ENCODE measurements at regions not wholly inside any gene's neighbourhood (a gene's known extent, or its start where the extent isn't known, plus 50 kb on each side); places are given as distances from the start of the nearest gene placed in this dataset.

DNA sequence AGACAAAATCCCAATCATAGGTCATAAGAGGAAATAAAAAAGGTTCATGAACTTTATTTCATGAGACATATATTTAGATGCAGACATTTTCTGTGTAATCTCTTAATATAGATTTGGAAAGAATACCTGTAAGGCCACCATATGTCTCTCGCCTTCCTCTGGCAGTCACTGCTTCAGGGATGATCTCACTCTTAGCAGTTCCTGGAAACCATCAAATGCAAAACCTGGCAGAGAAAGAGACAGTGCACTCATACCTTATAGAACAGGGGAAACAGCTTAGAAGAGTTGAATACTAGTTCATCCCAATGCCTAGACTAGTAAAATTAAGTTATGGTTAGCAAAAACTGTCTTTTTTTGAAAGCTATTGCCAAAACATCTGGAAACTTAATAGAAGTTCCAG lies 243.3 kb downstream of the GASK1B start:
- no peaks in the 10 kb centered on the region for H3K4me1 Mint-ChIP-seq
- Histone ChIP-seq H3F3A (replicated peaks; ENCODE audit: low read depth) (no peaks in the 10 kb centered on the region), H3K4me3 (no peak overlapping the region), H3K4me2 (no peak overlapping the region), H3K36me3 (ENCODE audit: insufficient read depth) (peaks cover 7% of the 10 kb centered on the region; the same call in 1 of the 2 replicates), H3K4me1 (ENCODE audit: insufficient read depth) (no peaks in the 10 kb centered on the region), H4K20me1 (replicated peaks; ENCODE audit: insufficient read depth) (no peaks in the 10 kb centered on the region), H3K79me2 (replicated peaks; ENCODE audit: insufficient read depth) (no peaks in the 10 kb centered on the region), H3K27ac (ENCODE audit: low read depth) (no peak overlapping the region), H2AFZ (no peak overlapping the region), H3K9me2 (ENCODE audit: insufficient read depth) (peaks cover 4% of the 10 kb centered on the region; the same call in 1 of the 2 replicates), H3K27me3 (ENCODE audit: insufficient read depth) (no peaks in the 10 kb centered on the region)
- TF ChIP-seq, protein P1, sequence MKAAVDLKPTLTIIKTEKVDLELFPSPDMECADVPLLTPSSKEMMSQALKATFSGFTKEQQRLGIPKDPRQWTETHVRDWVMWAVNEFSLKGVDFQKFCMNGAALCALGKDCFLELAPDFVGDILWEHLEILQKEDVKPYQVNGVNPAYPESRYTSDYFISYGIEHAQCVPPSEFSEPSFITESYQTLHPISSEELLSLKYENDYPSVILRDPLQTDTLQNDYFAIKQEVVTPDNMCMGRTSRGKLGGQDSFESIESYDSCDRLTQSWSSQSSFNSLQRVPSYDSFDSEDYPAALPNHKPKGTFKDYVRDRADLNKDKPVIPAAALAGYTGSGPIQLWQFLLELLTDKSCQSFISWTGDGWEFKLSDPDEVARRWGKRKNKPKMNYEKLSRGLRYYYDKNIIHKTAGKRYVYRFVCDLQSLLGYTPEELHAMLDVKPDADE (IDR thresholded peaks at IDR 0.05) = no peak
- TF ChIP-seq JUNB (IDR thresholded peaks at IDR 0.05; ENCODE audit: unreplicated experiment) = no peak
- H3K9me3 Mint-ChIP-seq = peaks cover 23% of the 10 kb centered on the region; the same call in 2 of the 3 replicates
- H3K27me3 Mint-ChIP-seq (ENCODE audit: insufficient read depth, low read depth, poor library complexity) = no peaks in the 10 kb centered on the region
- no peak overlapping the region for H3K4me3 Mint-ChIP-seq
- no peak overlapping the region for H3K27ac Mint-ChIP-seq
- H3K36me3 Mint-ChIP-seq (ENCODE audit: low read depth) = peaks cover 9% of the 10 kb centered on the region; the same call in 2 of the 3 replicates
- ATAC-seq (no peak), DNase-seq (ENCODE audit: low spot score) (no peak)

DNA sequence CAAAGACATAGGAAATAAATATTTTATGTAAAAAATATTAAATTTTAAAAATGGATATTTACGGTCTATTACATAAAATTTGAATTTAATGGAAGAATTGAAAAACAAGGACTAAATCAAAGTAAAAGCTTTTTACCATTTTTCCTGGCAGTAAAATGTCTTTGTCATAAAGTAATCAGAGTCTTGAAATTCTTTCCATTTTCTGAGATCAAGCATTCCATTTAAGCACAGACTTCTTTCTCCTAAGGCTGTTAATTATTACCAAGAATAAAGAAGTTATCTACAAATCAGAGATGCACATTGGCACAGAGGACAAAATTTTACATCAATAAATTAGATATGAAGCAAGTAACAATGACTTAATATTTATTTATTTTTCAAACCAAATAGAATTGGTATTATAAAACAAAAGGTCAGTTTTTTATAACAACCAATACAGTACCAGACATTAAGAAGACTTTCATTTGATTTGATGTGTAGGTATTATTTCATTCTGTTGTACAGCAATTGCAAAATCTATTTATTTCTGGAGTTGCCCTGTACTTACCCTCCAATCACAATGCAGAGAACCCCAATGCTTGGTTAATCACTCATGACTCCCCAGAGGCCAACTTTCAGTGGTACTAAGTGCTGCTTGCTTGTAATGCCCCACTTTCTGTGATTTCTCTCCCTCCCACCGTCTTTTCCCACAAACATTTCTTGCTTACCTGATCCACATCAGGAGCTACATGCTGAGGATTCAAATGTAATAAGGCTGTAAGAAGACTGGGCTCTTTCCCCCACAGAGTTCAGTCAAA lies 254.6 kb downstream of the GASK1B start:
- H3K4me2 ChIP-seq = no peak overlapping the region
- no peak overlapping the region for H3K4me3 ChIP-seq
- TF ChIP-seq CREB1 (CRISPR knock-in tag; IDR thresholded peaks at IDR 0.05; ENCODE audit: low read depth) = no peak
- TF ChIP-seq, protein P2, sequence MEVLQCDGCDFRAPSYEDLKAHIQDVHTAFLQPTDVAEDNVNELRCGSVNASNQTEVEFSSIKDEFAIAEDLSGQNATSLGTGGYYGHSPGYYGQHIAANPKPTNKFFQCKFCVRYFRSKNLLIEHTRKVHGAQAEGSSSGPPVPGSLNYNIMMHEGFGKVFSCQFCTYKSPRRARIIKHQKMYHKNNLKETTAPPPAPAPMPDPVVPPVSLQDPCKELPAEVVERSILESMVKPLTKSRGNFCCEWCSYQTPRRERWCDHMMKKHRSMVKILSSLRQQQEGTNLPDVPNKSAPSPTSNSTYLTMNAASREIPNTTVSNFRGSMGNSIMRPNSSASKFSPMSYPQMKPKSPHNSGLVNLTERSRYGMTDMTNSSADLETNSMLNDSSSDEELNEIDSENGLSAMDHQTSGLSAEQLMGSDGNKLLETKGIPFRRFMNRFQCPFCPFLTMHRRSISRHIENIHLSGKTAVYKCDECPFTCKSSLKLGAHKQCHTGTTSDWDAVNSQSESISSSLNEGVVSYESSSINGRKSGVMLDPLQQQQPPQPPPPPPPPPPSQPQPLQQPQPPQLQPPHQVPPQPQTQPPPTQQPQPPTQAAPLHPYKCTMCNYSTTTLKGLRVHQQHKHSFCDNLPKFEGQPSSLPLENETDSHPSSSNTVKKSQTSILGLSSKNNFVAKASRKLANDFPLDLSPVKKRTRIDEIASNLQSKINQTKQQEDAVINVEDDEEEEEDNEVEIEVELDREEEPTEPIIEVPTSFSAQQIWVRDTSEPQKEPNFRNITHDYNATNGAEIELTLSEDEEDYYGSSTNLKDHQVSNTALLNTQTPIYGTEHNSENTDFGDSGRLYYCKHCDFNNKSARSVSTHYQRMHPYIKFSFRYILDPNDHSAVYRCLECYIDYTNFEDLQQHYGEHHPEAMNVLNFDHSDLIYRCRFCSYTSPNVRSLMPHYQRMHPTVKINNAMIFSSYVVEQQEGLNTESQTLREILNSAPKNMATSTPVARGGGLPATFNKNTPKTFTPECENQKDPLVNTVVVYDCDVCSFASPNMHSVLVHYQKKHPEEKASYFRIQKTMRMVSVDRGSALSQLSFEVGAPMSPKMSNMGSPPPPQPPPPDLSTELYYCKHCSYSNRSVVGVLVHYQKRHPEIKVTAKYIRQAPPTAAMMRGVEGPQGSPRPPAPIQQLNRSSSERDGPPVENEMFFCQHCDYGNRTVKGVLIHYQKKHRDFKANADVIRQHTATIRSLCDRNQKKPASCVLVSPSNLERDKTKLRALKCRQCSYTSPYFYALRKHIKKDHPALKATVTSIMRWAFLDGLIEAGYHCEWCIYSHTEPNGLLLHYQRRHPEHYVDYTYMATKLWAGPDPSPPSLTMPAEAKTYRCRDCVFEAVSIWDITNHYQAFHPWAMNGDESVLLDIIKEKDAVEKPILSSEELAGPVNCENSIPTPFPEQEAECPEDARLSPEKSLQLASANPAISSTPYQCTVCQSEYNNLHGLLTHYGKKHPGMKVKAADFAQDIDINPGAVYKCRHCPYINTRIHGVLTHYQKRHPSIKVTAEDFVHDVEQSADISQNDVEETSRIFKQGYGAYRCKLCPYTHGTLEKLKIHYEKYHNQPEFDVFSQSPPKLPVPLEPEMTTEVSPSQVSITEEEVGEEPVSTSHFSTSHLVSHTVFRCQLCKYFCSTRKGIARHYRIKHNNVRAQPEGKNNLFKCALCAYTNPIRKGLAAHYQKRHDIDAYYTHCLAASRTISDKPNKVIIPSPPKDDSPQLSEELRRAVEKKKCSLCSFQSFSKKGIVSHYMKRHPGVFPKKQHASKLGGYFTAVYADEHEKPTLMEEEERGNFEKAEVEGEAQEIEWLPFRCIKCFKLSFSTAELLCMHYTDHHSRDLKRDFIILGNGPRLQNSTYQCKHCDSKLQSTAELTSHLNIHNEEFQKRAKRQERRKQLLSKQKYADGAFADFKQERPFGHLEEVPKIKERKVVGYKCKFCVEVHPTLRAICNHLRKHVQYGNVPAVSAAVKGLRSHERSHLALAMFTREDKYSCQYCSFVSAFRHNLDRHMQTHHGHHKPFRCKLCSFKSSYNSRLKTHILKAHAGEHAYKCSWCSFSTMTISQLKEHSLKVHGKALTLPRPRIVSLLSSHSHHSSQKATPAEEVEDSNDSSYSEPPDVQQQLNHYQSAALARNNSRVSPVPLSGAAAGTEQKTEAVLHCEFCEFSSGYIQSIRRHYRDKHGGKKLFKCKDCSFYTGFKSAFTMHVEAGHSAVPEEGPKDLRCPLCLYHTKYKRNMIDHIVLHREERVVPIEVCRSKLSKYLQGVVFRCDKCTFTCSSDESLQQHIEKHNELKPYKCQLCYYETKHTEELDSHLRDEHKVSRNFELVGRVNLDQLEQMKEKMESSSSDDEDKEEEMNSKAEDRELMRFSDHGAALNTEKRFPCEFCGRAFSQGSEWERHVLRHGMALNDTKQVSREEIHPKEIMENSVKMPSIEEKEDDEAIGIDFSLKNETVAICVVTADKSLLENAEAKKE (CRISPR knock-in tag; IDR thresholded peaks at IDR 0.05) = no peak
- TF ChIP-seq, protein P3, sequence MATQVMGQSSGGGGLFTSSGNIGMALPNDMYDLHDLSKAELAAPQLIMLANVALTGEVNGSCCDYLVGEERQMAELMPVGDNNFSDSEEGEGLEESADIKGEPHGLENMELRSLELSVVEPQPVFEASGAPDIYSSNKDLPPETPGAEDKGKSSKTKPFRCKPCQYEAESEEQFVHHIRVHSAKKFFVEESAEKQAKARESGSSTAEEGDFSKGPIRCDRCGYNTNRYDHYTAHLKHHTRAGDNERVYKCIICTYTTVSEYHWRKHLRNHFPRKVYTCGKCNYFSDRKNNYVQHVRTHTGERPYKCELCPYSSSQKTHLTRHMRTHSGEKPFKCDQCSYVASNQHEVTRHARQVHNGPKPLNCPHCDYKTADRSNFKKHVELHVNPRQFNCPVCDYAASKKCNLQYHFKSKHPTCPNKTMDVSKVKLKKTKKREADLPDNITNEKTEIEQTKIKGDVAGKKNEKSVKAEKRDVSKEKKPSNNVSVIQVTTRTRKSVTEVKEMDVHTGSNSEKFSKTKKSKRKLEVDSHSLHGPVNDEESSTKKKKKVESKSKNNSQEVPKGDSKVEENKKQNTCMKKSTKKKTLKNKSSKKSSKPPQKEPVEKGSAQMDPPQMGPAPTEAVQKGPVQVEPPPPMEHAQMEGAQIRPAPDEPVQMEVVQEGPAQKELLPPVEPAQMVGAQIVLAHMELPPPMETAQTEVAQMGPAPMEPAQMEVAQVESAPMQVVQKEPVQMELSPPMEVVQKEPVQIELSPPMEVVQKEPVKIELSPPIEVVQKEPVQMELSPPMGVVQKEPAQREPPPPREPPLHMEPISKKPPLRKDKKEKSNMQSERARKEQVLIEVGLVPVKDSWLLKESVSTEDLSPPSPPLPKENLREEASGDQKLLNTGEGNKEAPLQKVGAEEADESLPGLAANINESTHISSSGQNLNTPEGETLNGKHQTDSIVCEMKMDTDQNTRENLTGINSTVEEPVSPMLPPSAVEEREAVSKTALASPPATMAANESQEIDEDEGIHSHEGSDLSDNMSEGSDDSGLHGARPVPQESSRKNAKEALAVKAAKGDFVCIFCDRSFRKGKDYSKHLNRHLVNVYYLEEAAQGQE (IDR thresholded peaks at IDR 0.05; ENCODE audit: unreplicated experiment) = no peak
- no peak for TF ChIP-seq EZH2phosphoT487 (IDR thresholded peaks at IDR 0.05; ENCODE audit: unreplicated experiment)
- no peak for TF ChIP-seq NANOG (IDR thresholded peaks at IDR 0.05; ENCODE audit: borderline replicate concordance)
- no peak for TF ChIP-seq ZNF331 (CRISPR knock-in tag; IDR thresholded peaks at IDR 0.05; ENCODE audit: low read depth)
- TF ChIP-seq, protein P1 (IDR thresholded peaks at IDR 0.05) = no peak
- TF ChIP-seq JUNB (IDR thresholded peaks at IDR 0.05; ENCODE audit: unreplicated experiment) = no peak
- H3F3A ChIP-seq (replicated peaks; ENCODE audit: low read depth) = no peaks in the 10 kb centered on the region
- H3K4me1 Mint-ChIP-seq = no peaks in the 10 kb centered on the region
- no peaks in the 10 kb centered on the region for H4K20me1 ChIP-seq (replicated peaks; ENCODE audit: insufficient read depth)
- H3K4me1 ChIP-seq (ENCODE audit: insufficient read depth) = no peaks in the 10 kb centered on the region
- H3K4me3 Mint-ChIP-seq = no peak overlapping the region
- H3K27ac ChIP-seq (ENCODE audit: low read depth) = no peak overlapping the region
- no peaks in the 10 kb centered on the region for H3K79me2 ChIP-seq (replicated peaks; ENCODE audit: insufficient read depth)
- no peak overlapping the region for H3K27ac Mint-ChIP-seq
- no peak overlapping the region for H2AFZ ChIP-seq
- H3K36me3 Mint-ChIP-seq (ENCODE audit: low read depth) = no peaks in the 10 kb centered on the region; the same call in 2 of the 3 replicates
- H3K27me3 ChIP-seq (ENCODE audit: insufficient read depth) = no peaks in the 10 kb centered on the region
- H3K27me3 Mint-ChIP-seq (ENCODE audit: insufficient read depth, low read depth, poor library complexity) = no peaks in the 10 kb centered on the region
- DNase-seq (ENCODE audit: low spot score) (no peak), ATAC-seq (no peak)
- H3K36me3 ChIP-seq (ENCODE audit: insufficient read depth) = no peaks in the 10 kb centered on the region
- no peaks in the 10 kb centered on the region for H3K9me2 ChIP-seq (ENCODE audit: insufficient read depth)
- peaks cover 10% of the 10 kb centered on the region; the same call in 2 of the 3 replicates for H3K9me3 Mint-ChIP-seq
